ENCODE measurements at regions not wholly inside any gene's neighbourhood (a gene's known extent, or its start where the extent isn't known, plus 50 kb on each side); places are given as distances from the start of the nearest gene placed in this dataset.

DNA sequence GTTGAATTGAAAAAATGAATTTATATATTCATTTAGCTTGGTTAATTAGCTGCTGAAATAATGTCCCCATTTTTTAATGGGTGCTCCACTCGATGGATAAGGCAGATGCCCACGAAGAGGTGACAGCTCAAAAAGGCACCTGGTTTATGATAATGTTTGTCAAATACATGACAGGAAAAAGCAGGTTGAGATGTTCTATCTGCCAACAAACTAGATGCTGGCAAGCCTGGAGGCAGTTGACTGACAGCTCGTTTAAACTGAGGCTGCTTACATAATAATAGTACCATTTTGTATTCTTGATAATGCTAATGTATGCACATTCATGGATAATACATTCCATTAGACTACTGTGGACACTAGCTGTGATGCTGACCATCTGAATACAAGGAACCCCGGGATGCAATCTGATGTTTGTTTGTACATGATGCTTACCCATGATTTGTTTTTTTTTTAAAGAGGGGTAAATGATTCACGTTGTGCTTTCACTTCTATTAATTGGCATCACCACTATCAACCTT is 69.0 kb upstream of the GPR158 start:
- no peaks in the 10 kb centered on the region for H4K20me1 ChIP-seq (ENCODE audit: insufficient read depth, low read length)
- no peak overlapping the region for H2BK20ac ChIP-seq (ENCODE audit: low read depth, low read length)
- H3K4me3 ChIP-seq (ENCODE audit: insufficient read depth, low read depth, low read length) = no peak overlapping the region
- no peak overlapping the region for H2BK15ac ChIP-seq (ENCODE audit: low read depth, low read length)
- ChIA-PET POLR2A (ENCODE audit: unreplicated experiment) (no interaction called here), CTCF (interaction anchor here (1.1 kb wide), 1 partner anchor 25 kb away, joined by 3 read pairs; no protein-coding TSS in a partner anchor)
- in situ Hi-C loops (cut with MboI; ENCODE audit: low sequenced_read_pairs) (no loop called here), dilution Hi-C loops (cut with HindIII; ENCODE audit: low sequenced_read_pairs, unreplicated experiment) (no loop called here), intact Hi-C loops (cut with micrococcal nuclease) (no loop called here)
- WGBS, 2 experiments (ENCODE audit: extremely low coverage in 2 of 2, insufficient read length in 1 of 2) = no CpG with 5 or more reads among the region's 5 CpGs
- no peak overlapping the region for H2BK5ac ChIP-seq (ENCODE audit: low read depth, low read length, poor library complexity, severe bottlenecking)
- no peak overlapping the region for H3K18ac ChIP-seq (ENCODE audit: low read depth, low read length)
- no peaks in the 10 kb centered on the region for H3K4me1 ChIP-seq (ENCODE audit: control insufficient read depth, insufficient read depth, low read length)
- no peak overlapping the region for H4K91ac ChIP-seq (ENCODE audit: insufficient read depth, low read depth, low read length)
- H3K9me1 ChIP-seq (ENCODE audit: insufficient read depth, low read length) = no peaks in the 10 kb centered on the region
- H3K56ac ChIP-seq (ENCODE audit: extremely low read depth, insufficient read depth, low read length) = no peak overlapping the region
- no peak overlapping the region for H3K4ac ChIP-seq (ENCODE audit: low read depth, low read length)
- H2AK9ac ChIP-seq (replicated peaks; ENCODE audit: low read depth, low read length, poor library complexity) = no peak overlapping the region
- H3K79me1 ChIP-seq (ENCODE audit: low read depth in 1 of 2, low read length in 2 of 2) = no peaks in the 10 kb centered on the region
- H3K4me2 ChIP-seq (ENCODE audit: low read depth, low read length) = no peak overlapping the region
- TF ChIP-seq CHD1 (IDR thresholded peaks at IDR 0.05; ENCODE audit: low read depth, low read length) (no peak), MXI1 (IDR thresholded peaks at IDR 0.05; ENCODE audit: borderline replicate concordance, low read depth, low read length) (no peak), RFX5 (IDR thresholded peaks at IDR 0.05; ENCODE audit: low read depth, low read length) (no peak), MAFK (IDR thresholded peaks at IDR 0.05; ENCODE audit: low read depth, low read length) (no peak), NFE2L2 (IDR thresholded peaks at IDR 0.05; ENCODE audit: low read depth, low read length) (no peak), BHLHE40 (IDR thresholded peaks at IDR 0.05; ENCODE audit: low read depth, low read length) (no peak), POLR2A (IDR thresholded peaks at IDR 0.05; ENCODE audit: low read depth, low read length) (no peak), RCOR1 (IDR thresholded peaks at IDR 0.05; ENCODE audit: insufficient replicate concordance, low read length) (no peak), RAD21 (IDR thresholded peaks at IDR 0.05; ENCODE audit: low read length) (no peak), CEBPB (IDR thresholded peaks at IDR 0.05; ENCODE audit: low read depth, low read length) (no peak), SMC3 (IDR thresholded peaks at IDR 0.05; ENCODE audit: low read depth, low read length) (no peak), FOS (IDR thresholded peaks at IDR 0.05; ENCODE audit: low read depth, low read length) (no peak), MAZ (IDR thresholded peaks at IDR 0.05; ENCODE audit: borderline replicate concordance, low read depth, low read length) (no peak)
- TF ChIP-seq, protein P1, sequence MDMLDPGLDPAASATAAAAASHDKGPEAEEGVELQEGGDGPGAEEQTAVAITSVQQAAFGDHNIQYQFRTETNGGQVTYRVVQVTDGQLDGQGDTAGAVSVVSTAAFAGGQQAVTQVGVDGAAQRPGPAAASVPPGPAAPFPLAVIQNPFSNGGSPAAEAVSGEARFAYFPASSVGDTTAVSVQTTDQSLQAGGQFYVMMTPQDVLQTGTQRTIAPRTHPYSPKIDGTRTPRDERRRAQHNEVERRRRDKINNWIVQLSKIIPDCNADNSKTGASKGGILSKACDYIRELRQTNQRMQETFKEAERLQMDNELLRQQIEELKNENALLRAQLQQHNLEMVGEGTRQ (IDR thresholded peaks at IDR 0.05; ENCODE audit: low read depth, low read length) = no peak
- TF ChIP-seq, protein P2, sequence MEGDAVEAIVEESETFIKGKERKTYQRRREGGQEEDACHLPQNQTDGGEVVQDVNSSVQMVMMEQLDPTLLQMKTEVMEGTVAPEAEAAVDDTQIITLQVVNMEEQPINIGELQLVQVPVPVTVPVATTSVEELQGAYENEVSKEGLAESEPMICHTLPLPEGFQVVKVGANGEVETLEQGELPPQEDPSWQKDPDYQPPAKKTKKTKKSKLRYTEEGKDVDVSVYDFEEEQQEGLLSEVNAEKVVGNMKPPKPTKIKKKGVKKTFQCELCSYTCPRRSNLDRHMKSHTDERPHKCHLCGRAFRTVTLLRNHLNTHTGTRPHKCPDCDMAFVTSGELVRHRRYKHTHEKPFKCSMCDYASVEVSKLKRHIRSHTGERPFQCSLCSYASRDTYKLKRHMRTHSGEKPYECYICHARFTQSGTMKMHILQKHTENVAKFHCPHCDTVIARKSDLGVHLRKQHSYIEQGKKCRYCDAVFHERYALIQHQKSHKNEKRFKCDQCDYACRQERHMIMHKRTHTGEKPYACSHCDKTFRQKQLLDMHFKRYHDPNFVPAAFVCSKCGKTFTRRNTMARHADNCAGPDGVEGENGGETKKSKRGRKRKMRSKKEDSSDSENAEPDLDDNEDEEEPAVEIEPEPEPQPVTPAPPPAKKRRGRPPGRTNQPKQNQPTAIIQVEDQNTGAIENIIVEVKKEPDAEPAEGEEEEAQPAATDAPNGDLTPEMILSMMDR (conservative IDR thresholded peaks at IDR 0.05; ENCODE audit: low read depth, low read length) = no peak
- TF ChIP-seq, protein P3, sequence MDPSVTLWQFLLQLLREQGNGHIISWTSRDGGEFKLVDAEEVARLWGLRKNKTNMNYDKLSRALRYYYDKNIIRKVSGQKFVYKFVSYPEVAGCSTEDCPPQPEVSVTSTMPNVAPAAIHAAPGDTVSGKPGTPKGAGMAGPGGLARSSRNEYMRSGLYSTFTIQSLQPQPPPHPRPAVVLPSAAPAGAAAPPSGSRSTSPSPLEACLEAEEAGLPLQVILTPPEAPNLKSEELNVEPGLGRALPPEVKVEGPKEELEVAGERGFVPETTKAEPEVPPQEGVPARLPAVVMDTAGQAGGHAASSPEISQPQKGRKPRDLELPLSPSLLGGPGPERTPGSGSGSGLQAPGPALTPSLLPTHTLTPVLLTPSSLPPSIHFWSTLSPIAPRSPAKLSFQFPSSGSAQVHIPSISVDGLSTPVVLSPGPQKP (IDR thresholded peaks at IDR 0.05; ENCODE audit: borderline replicate concordance, low read depth, low read length) = no peak
- no peaks in the 10 kb centered on the region for H3K36me3 ChIP-seq (ENCODE audit: control insufficient read depth, insufficient read depth, low read length)
- no peak for ATAC-seq (ENCODE audit: low read depth)
- BruUV-seq (replicated peaks) = no TSS peak
- H3K9ac ChIP-seq (ENCODE audit: low read depth, low read length) = no peak overlapping the region
- no peak for DNase-seq
- H2AFZ ChIP-seq (replicated peaks; ENCODE audit: low read length, poor library complexity) = no peak overlapping the region
- no peak overlapping the region for H4K5ac ChIP-seq (ENCODE audit: low read depth, low read length)
- no peaks in the 10 kb centered on the region; the same call in 1 of the 2 replicates for H3K27me3 ChIP-seq (ENCODE audit: control insufficient read depth, insufficient read depth, low read length)
- no peak overlapping the region for H3K14ac ChIP-seq (replicated peaks; ENCODE audit: low read depth, low read length)
- no peak overlapping the region for H4K8ac ChIP-seq (ENCODE audit: low read depth in 2 of 2, low read length in 2 of 2)
- no peak overlapping the region for H2AK5ac ChIP-seq (ENCODE audit: low read depth, low read length)
- no peak overlapping the region for H2BK120ac ChIP-seq (ENCODE audit: low read depth, low read length)
- no peak overlapping the region for H3K23ac ChIP-seq (ENCODE audit: low read depth, low read length)
- H3K9me3 ChIP-seq (ENCODE audit: control insufficient read depth, insufficient read depth, low read length) = no peaks in the 10 kb centered on the region
- H3K27ac ChIP-seq (ENCODE audit: insufficient read depth, low read length) = no peak overlapping the region

Measured in IMR-90 (cell line).